NCI-H446 treated with DMSO at 0.1 percent for 48 hours (cell line): ENCODE measurements at regions not wholly inside any gene's neighbourhood (a gene's known extent, or its start where the extent isn't known, plus 50 kb on each side); places are given as distances from the start of the nearest gene placed in this dataset.

Experiments used
- DNase-seq: peaks from one replicate; lab custom pipeline; 2025; lab: John Stamatoyannopoulos, UW

DNA sequence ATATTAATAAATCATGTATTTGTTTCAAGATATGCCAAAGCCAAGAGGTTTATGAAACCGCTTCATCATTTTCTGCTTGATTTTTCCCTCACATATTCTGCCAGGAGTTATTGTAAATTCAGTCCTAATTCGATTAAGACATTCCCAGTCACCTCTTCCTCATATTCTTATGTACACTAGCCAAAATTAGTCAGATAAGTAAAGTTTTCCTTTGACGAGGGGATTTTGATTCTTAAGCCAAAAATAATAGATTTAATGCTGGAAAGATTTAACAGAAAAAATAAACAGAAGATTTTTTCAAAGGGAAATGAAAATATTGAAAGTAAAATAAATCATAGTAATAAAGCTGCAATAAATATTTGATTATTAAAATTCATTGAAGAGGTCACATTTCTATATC, 51.0 kb upstream of the VEGFC start:
- no peak for DNase-seq

DNA sequence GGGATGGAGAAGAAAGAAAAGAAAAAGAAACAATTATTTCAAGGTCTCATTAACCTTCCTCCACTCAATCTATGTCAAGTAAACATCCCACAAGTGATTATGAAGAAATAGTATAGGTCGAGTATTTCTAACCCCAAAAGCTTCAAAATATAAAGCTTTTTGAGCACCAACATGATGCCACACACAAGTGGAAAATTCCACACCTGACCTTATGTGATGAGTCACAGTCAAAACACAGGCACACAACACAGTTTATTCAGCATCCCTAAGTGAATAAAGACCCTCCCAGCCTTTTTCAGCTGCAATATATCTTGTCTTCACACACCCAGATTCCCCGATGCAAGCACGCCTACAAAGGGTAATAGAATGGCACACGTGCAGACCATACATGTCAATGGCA, 51.7 kb upstream of the VEGFC start:
- DNase-seq = no peak

DNA sequence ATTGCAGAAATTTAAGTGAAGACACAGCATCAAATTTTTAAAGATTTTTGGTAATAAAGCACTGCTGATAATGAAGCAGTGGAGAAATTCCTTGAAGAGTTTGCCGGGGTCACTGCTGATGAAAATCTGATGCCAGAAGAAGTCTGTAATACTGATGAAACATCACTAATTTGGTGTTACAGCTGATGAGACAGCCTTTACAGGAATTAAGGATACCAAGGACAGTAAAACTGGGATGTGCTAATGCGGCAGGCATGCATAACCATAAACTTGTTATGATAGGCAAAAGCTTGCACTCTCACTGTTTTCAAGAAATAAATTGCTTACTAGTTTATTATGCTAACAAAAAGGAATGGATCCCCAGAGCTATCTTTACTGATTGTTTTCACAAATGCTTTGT, 52.9 kb upstream of the VEGFC start:
- DNase-seq = no peak

DNA sequence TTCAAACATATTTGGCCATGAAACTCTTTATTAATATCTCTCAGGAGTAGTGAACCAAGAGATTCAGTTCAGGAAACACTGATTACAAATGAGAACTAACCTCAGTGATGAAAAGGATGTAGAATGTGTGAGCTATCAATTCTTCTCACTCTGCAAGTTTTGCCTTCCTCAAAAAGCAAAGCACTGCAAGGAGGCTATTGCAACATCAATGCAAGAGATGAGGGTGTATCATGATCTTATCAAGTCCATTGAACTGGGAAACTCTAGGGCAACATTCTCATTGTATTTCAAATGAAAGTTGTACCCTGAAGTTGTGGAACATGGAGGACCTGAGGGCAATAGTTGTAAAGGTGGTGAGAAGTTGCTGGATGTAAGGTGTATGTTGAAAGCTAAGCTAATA, 56.4 kb upstream of the VEGFC start:
- DNase-seq = no peak

DNA sequence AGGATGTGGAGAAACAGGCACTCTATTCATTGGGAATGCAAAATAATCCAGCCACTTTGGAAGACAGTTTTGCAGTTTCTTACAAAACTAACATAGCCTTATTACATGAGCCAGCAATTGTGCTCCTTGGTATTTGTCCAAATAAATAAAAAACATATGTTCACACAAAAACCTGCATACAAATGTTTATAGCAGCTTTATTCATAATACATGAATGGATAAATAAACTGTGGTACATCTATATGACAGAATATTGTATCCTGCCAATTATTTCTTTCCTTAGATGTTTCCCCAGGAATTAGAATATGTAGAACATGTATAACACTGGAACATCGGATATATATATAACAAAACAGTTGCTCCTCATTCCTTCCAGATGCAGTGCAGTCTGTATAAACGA, 57.7 kb upstream of the VEGFC start:
- DNase-seq = no peak

DNA sequence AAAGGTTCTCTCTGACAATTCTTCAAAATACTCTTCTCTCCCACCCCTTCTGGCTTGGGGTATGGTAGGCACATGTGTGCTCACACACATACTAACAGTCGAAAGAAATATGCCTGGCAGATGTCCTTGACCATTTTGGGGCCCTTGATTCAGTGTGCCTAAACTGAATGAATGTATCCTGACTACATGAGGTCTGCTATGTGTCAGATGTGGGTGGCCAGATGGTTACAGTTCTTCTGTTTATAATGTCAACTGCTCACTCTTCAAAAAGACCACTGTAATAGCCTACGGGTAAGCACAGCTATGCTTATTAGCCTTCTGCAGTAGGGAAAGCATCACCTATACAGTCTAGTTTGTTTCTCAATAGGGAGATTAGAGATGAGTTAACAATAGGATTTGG, 63.7 kb upstream of the VEGFC start:
- no peak for DNase-seq

DNA sequence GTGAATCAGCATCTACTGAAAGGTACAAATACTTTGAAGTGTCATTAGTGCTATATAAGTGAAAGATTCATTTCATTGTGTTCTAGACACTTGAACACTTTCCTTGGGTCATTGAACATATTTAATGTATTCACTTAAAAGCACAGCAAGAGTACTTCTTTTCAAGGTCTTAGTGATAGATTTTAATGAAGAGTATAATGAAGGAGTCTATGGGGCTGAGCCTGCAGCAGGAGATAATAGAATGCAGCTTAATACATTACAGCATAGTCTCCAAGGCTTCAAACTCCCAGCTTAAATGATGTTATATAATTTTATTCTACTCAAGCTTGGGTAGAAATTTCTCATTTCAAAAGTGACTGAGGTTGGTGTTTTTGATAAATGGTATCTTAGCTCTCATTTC, 66.1 kb upstream of the VEGFC start:
- no peak for DNase-seq

DNA sequence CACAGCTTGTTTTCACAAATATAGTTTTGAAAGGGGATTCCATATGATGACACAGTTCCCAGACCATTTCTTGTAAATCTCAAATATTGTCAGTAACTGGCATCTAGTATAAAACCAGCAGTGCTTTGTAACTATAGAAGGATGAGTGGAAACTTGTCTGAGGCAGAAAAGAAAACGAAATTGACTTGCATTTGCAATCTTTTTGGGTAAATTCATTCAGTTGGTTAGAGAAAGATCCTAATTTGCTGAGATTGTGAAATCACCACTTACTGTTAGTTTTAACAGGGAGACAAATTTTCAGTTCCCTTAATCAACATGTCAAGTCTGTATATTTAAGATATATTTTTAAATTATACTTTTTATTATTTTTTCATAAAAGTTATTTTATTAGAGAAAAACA, 71.5 kb upstream of the VEGFC start:
- no peak for DNase-seq

DNA sequence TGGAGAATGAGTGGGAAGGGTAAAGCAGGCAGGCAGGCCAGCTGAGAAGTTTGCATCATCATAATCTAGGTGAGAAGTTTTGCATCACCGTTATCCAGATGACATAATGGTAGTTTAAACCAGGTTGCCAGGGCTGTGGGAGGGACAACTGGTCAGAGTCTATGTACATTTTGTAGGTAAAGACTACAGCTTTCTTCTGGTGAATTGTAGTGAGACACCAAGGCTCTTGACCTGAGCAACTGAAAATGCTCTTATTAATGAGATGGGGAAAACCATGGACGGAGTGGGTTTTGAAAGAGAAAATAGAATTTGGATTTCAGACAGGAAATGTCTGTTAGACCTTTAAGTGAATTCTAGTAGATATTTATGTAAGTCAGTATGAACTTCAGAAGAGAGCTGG, 76.0 kb upstream of the VEGFC start:
- no peak for DNase-seq

DNA sequence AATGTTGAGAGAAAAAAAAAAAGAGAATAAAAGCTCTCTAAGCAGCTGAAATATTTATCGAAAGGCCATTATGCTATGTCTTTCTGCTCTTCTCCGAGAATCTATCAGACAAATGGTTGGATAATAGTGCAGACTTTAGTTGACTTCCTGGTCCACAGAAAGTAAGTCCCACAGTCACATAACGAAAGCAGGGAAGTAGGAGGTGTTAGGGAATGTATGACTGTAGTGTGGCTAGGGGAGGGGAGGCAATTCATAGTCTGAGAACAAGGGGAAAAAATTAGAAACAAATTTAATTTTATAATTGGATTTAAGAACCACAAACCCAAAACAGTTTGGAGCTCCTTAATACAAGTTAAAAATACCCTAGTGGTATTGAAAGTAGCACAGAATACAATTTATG, 79.7 kb upstream of the VEGFC start:
- DNase-seq = no peak

DNA sequence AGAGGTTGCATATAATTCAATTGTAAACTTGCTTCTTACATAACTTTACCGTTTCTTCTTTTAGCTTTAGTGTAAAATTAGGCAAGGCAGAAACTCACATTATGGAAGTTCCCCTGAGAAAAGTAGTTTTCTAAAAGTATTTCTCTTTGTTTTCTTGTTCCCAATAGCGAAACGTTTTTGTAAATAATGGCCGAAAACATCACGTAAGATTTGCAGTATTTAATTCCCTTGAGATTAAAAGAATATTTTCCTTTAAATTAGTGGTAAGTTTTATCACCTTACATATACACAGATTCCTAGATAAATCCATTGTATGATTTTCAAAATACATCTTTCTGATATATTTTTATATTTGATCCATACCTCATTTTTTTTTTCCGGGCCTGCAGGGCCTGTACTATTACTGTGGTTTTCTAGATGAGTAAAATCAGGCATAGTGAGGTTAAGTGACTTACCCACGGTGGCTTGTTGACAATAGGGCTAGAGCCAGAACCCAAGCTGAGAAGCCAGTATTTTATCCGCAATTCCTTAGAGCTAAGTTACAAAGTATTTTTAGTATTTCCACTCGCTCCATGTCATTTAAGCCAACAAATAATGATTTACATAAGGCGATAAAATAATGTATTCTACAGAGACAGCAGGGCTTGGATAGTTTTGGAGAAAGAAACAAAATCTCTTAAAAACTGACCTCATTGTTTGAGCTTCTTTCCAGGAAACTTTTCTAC, 82.2 kb upstream of the VEGFC start:
- no peak for DNase-seq

DNA sequence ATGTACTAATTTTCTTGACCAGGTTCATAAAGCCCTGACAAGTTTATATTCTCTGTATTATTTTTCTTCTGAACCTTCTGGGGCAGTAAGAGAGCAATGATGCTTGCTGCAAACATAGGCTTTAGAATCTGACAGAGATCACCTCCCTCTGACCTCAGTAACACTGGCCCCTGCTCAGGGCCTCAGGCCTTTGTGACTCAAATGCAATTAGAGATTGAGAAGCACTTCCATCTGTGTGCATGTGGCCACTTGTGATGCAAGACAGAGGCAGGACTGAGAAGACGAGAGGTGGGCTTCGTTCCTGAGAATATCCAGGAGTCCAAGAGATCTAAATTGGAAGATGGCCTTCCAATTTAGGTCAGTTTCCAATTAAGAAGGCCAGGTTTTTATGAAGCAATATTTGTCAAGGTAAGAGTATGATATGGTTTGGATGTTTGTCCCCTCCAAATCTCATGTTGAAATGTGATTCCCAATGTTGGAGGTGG, 82.8 kb upstream of the VEGFC start:
- DNase-seq = no peak

DNA sequence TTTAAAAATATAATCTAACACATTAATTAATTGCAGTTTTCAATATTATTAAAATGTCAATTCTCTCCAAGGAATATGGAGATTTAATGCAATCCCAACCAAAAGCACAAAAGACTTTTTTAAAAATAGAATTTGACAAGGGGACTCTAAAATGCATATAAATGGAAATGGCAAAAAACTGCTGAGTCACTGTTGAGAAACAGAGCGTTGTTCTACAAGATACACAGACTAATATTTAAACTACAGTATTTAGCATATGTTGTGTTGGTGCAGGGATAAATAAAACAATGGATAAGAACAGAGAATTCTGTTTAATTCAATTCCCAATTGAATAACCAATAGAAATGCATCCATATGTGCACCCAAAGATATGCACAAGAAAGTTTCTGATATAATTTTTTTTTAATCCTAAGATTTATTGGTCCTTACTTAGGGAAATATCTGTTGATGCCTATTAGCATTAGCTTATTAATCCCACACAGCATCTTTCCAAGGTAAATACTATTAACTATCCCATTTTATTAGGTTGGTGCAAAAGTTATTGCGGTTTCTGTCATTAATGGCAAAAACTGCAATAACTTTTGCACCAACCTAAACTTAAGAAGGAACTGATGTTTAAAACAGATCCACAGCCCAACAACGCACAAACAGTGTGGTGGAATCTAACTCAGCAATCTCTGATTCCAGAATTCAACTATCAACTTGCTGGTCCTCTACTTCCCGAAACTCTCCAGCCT, 86.8 kb upstream of the VEGFC start:
- DNase-seq = no peak

DNA sequence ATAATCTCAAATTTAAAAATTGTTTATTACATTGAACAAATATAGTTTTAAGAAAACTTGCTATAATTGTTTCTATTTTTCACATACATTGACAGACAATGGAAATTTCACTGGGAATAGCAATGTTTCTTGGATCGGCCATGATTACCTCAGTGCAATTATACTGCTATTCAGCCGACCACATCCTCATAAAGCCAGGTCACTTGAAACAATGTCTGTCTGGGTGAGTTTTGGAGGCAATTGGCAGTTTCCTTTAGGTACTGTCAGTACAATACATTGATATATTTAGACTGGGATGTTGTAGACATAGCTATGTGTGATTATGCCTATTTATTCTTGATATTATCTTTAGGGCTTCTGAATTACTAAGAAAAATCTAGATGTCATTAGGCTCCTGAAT, 89.5 kb upstream of the VEGFC start:
- DNase-seq = no peak

DNA sequence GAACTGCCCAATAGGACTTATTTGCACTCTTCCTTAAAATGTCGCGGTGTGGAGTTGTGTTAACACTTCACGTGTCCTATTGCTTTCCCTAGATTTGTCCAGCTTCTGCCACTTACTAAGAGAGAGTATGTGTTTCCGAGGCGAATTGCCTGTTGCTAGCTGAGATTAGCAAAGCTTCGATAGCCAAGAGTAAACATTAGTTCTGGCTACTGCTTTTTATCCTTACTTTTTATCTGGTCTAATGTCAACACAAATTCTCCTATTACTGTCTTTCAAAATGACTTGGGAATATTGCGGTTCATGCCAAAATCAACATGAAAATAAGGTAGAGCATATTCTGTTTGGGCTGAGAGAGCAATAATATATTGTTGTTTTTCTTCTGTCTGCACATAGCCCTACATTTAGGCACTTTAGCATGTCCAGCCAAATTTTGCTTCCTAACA, 90.4 kb upstream of the VEGFC start:
- DNase-seq = no peak

DNA sequence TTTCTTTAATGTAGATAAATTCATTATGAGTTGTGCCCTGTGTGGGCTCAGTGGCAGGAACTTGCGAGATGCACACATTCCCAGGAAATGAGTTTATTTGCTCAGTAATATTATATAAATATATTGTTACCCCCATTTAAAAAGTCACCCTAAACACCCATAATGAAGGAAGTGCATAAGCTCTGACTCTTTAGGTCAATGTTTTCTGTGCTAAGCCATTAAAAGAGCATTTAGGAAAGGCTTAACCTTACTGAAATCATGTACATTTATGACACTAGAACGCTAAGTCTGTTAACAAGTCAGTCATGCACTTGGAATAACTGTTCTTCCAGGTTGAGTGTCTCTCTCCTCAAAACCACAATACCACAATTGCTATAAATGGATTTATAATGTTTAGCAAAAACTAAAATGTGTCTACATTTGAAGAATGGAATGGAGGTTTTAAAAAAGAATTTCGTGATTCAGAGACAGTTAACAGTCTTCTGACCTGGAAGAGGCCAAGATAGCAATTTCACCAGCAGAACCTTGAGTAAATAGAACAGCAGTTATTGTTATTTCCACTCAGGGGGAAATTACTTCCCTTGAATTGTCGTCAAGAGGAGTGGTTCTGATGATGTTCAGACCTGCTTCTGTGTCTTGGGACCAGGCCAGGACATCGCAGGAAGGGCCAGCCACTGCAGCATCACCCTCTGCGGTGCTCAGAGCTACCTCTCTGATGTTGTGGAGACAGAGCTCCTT, 91.1 kb upstream of the VEGFC start:
- DNase-seq = no peak

DNA sequence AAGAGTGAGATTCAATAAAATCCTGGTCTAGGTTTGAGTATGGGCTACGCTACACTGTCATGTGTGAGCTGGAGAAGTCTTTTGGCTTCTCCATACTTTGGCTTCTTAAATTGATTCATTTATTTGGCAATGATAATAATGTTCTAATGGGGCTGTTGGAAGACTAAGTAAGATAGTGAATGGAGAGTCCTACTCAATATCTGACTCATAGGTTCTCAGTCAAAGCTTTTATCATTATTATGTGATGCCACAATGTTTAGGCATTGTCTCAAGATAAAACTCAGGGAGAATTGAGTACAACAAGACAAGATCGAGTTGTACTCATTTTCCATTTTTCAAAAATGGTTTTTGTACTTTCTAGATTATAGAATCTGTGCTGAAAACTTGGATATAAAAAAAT, 92.5 kb upstream of the VEGFC start:
- DNase-seq = no peak

DNA sequence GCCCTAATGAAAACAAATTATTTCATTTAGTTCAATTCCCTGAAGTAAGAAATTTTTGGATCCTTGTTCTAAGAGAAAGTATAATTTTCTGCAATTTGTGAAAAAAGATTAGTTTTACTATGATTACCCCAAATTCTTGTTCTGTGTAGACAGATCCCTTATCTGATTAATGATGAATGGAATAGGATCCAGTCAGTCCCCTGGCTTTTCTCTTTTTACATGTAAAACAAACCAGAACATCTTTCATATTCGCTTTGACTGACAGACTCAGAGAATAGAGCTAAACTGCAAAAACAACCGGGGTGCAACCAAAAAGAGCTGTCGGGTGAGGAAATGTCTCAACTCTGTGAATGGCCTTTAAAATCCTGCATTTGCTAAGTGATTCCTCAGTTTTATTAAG, 93.4 kb upstream of the VEGFC start:
- no peak for DNase-seq

DNA sequence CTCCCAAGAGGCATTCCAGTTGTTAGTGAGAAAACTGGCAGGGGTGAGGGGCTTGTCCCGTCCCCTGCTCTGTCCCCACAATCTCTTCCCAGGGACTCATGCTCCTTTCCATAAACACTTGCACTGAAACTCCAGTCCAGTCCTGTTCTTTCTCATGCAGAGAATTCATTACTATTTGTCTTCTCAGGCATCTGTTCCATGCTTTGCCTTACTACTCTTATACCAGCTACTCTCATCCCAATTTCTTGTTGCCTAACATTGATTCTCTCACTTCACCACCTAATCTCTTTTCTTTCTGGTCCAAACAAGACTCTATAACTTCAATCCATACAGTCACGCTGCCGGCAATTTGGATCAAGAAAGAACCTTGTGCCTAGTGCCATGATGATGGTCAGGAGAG, 97.1 kb upstream of the VEGFC start:
- no peak for DNase-seq

DNA sequence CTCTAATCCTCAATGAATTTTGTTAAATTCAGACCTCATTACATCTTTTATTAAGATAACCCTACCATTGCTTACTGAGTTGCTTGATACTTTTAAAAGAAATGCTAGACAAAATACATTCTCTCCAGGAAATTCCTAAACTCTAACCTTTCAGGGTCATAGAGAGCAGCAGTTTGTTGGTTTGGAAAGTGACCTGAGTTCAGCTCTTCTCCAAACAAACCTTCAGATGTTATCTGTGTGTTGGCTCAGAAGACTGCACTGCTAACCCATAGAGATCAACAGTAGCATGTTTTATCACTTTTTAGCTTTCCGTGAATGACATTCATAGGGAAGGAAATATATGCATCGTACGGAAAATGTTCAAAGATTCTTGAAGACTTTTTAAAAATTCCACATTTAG, 101.8 kb upstream of the VEGFC start:
- DNase-seq = no peak

DNA sequence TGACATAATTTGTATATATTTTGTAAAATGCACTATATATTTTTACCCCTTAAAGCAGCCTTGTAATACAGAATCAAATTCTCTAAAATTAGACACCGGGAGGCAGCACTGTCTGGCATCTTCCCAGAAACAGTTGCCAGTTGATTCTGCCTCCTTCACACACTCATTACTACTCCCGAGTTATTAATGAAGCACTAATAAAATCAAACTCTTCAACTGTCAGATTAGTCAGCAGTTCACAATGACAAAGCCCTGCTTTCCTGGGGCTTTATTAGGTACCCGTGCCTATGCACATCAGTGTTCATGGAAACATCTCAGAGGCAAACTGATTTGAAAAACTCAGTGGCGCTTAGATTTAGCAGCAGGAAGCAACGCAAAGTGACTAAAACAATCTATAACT, 103.5 kb upstream of the VEGFC start:
- no peak for DNase-seq

DNA sequence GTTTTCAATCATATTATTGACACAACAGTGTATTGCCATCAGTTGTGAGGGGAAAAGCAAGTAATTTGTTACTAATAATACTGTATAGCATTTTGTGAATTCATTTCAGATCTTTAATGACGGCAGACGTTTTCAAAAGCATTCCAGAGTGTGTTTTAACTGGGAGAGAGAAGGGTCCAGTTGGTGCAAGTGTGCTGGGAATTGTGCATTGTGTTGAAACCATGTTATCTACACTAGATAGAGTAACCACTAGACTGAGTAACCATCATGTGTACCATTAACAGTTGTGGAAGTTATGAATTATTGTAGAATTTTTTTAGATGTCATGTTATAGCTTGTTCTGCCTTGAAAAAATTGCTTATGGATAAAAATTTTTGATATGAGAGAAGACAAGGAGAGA, 104.5 kb upstream of the VEGFC start:
- DNase-seq = no peak

DNA sequence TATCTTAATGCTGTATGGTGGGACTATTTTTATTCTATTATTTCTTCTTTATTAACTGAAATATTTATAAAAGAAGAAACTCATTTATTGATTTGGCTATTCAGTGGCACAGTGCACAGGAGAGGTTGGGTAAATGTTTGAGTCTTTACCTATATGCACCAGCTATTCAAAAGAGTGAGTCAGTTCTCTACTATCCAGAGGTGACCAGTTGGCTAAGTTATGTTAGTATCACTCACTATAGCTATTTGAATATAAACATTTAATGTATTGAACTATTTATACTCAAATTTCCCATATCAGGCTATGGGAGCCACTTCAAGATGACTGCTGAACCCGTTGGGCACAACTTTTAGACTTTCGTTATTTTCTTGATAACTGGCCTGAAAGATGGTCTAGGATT, 106.1 kb upstream of the VEGFC start:
- no peak for DNase-seq
